Suprapubic skin (tissue), 4 donors: ENCODE measurements at regions not wholly inside any gene's neighbourhood (a gene's known extent, or its start where the extent isn't known, plus 50 kb on each side); places are given as distances from the start of the nearest gene placed in this dataset.
"Not testable (repeated sequence)": the region's sequence is repeated elsewhere in the genome, so short reads cannot be mapped to it uniquely, and the experiment has no call there.

Experiments used
- DNase-seq, 2 donors: peaks; one replicate each; pipeline ENCODE4 v3.0.0-alpha.2; 2019; ENCODE audit warnings: low spot score in 2 of 2
- H3K27ac ChIP-seq: fragments of 200-600 bp; sonication (generic); one replicate; pipeline ENCODE4 v1.5.1; 2019
- H3K27me3 ChIP-seq: fragments of 200-600 bp; sonication (generic); one replicate; pipeline ENCODE4 v1.5.1; 2019
- H3K36me3 ChIP-seq: fragments of 200-600 bp; sonication (generic); one replicate; pipeline ENCODE4 v1.5.1; 2019
- H3K4me1 ChIP-seq: fragments of 200-600 bp; sonication (generic); one replicate; pipeline ENCODE4 v1.5.1; 2019
- H3K4me3 ChIP-seq: fragments of 200-600 bp; sonication (generic); one replicate; pipeline ENCODE4 v1.5.1; 2019; ENCODE audit warnings: mild to moderate bottlenecking
- H3K9me3 ChIP-seq: fragments of 200-600 bp; sonication (generic); one replicate; pipeline ENCODE4 v1.5.1; 2019
- CTCF ChIP-seq, 2 donors: fragments of 200-600 bp in 1 of 2; fragments of 450-650 bp in 1 of 2; sonication (generic) in 1 of 2; IDR thresholded peaks; one replicate each; pipeline ENCODE4 v1.5.1; 2016 to 2019; ENCODE audit warnings: antibody characterized with exemption in 2 of 2, mild to moderate bottlenecking in 1 of 2, moderate library complexity in 1 of 2
- EP300 ChIP-seq: sonication (generic); formaldehyde crosslinking; IDR thresholded peaks from one replicate; pipeline ENCODE4 v1.6.1; 2017; ENCODE audit warnings: antibody characterized with exemption
- POLR2A ChIP-seq, 2 donors: fragments of 450-650 bp; IDR thresholded peaks; one replicate each; pipeline ENCODE4 v1.6.1; 2017; ENCODE audit warnings: antibody characterized with exemption in 2 of 2, mild to moderate bottlenecking in 2 of 2, moderate library complexity in 2 of 2
- POLR2AphosphoS5 ChIP-seq, 3 donors: sonication (generic); formaldehyde crosslinking; IDR thresholded peaks; one replicate each; pipeline ENCODE4 v1.6.1; 2017; ENCODE audit warnings: antibody characterized with exemption in 3 of 3
- WGBS: methylation state at CpG from one replicate; pipeline ENCODE4 v1.1.5; 2018; 5-methylcytosine and 5-hydroxymethylcytosine counted together

- H3K27ac ChIP-seq: no peak overlapping the region
- no peaks in the 10 kb centered on the region for H3K36me3 ChIP-seq
- H3K27me3 ChIP-seq: no peaks in the 10 kb centered on the region
- H3K4me3 ChIP-seq: no peak overlapping the region
- H3K9me3 ChIP-seq: peaks cover 4% of the 10 kb centered on the region
- TF ChIP-seq POLR2A (IDR thresholded peaks at IDR 0.05) (no peak), CTCF (IDR thresholded peaks at IDR 0.05) (no peak), EP300 (no peak), POLR2AphosphoS5 (IDR thresholded peaks at IDR 0.05) (no peak)
- H3K4me1 ChIP-seq: no peaks in the 10 kb centered on the region
- no peak for DNase-seq
- WGBS: 86% methylated on average over 1 of the region's 1 CpG
Measured at GRCh38 chr6:94902974-94903628, 674.2 kb upstream of the MANEA start.

GRCh38 chr6:94899191-94899590 is 678.1 kb upstream of the MANEA start:
- Histone ChIP-seq H3K27ac (no peak overlapping the region), H3K27me3 (no peaks in the 10 kb centered on the region), H3K4me1 (no peaks in the 10 kb centered on the region), H3K4me3 (no peak overlapping the region), H3K9me3 (peaks cover 4% of the 10 kb centered on the region), H3K36me3 (no peaks in the 10 kb centered on the region)
- TF ChIP-seq POLR2A (IDR thresholded peaks at IDR 0.05): no peak
- WGBS: 77% methylated on average over 2 of the region's 2 CpGs
- no peak for DNase-seq

GRCh38 chr6:94894300-94894699 is 683.0 kb upstream of the MANEA start:
- Histone ChIP-seq H3K4me1 (no peaks in the 10 kb centered on the region), H3K9me3 (no peaks in the 10 kb centered on the region), H3K27ac (no peak overlapping the region), H3K27me3 (no peaks in the 10 kb centered on the region), H3K4me3 (no peak overlapping the region), H3K36me3 (no peaks in the 10 kb centered on the region)
- WGBS: 44% methylated on average over 3 of the region's 3 CpGs
- no peak for DNase-seq
- TF ChIP-seq EP300 (no peak), CTCF (IDR thresholded peaks at IDR 0.05) (no peak), POLR2A (IDR thresholded peaks at IDR 0.05) (no peak), POLR2AphosphoS5 (IDR thresholded peaks at IDR 0.05) (no peak)

- TF ChIP-seq POLR2A (IDR thresholded peaks at IDR 0.05) (no peak), POLR2AphosphoS5 (IDR thresholded peaks at IDR 0.05) (no peak)
- no peak for DNase-seq
- no peak overlapping the region for H3K4me3 ChIP-seq
- WGBS: 85% methylated on average over 2 of the region's 2 CpGs
- H3K36me3 ChIP-seq: no peaks in the 10 kb centered on the region
- no peaks in the 10 kb centered on the region for H3K27me3 ChIP-seq
- no peak overlapping the region for H3K27ac ChIP-seq
- no peaks in the 10 kb centered on the region for H3K4me1 ChIP-seq
- H3K9me3 ChIP-seq: no peaks in the 10 kb centered on the region
Measured at GRCh38 chr6:94893327-94893726, 684.0 kb upstream of the MANEA start.

GRCh38 chr6:94873819-94874218 is 703.5 kb upstream of the MANEA start:
- WGBS: 87% methylated on average over 5 of the region's 5 CpGs
- not testable (repeated sequence) for H3K4me1 ChIP-seq, DNase-seq

GRCh38 chr6:94862112-94862511 is 715.2 kb upstream of the MANEA start:
- H3K27ac ChIP-seq: no peak overlapping the region
- no peaks in the 10 kb centered on the region for H3K27me3 ChIP-seq
- H3K9me3 ChIP-seq: no peaks in the 10 kb centered on the region
- no peak overlapping the region for H3K4me3 ChIP-seq
- no peaks in the 10 kb centered on the region for H3K4me1 ChIP-seq
- 58% methylated on average over 1 of the region's 1 CpG for WGBS
- no peak for TF ChIP-seq POLR2A (IDR thresholded peaks at IDR 0.05)
- TF ChIP-seq POLR2AphosphoS5 (IDR thresholded peaks at IDR 0.05): no peak
- TF ChIP-seq CTCF (IDR thresholded peaks at IDR 0.05): no peak
- TF ChIP-seq EP300: no peak
- no peak for DNase-seq
- H3K36me3 ChIP-seq: no peaks in the 10 kb centered on the region

More at GRCh38 chr6:94873819-94874218, 703.5 kb upstream of the MANEA start:
- H3K27ac ChIP-seq, H3K27me3 ChIP-seq, H3K36me3 ChIP-seq, H3K4me3 ChIP-seq, H3K9me3 ChIP-seq: not testable (repeated sequence)

- Histone ChIP-seq H3K27me3 (no peaks in the 10 kb centered on the region), H3K27ac (no peak overlapping the region), H3K36me3 (no peaks in the 10 kb centered on the region), H3K4me3 (no peak overlapping the region), H3K4me1 (no peaks in the 10 kb centered on the region), H3K9me3 (no peaks in the 10 kb centered on the region)
- WGBS: 77% methylated on average over 4 of the region's 4 CpGs
- no peak for TF ChIP-seq POLR2AphosphoS5 (IDR thresholded peaks at IDR 0.05)
- TF ChIP-seq CTCF (IDR thresholded peaks at IDR 0.05): no peak
- TF ChIP-seq EP300: no peak
- TF ChIP-seq POLR2A (IDR thresholded peaks at IDR 0.05): no peak
- DNase-seq: no peak
Measured at GRCh38 chr6:94859924-94860323, 717.4 kb upstream of the MANEA start.

- not testable (repeated sequence) for DNase-seq, H3K9me3 ChIP-seq, H3K36me3 ChIP-seq, H3K27ac ChIP-seq, H3K4me1 ChIP-seq, H3K27me3 ChIP-seq, H3K4me3 ChIP-seq
- 83% methylated on average over 3 of the region's 3 CpGs for WGBS
Measured at GRCh38 chr6:94856999-94857398, 720.3 kb upstream of the MANEA start.

- H3K4me3 ChIP-seq, H3K27me3 ChIP-seq, DNase-seq, H3K36me3 ChIP-seq, H3K4me1 ChIP-seq, H3K27ac ChIP-seq, H3K9me3 ChIP-seq: not testable (repeated sequence)
- 94% methylated on average over 7 of the region's 8 CpGs for WGBS
Measured at GRCh38 chr6:94851329-94851728, 726.0 kb upstream of the MANEA start.
